SK-N-SH (cell line): ENCODE measurements at regions not wholly inside any gene's neighbourhood (a gene's known extent, or its start where the extent isn't known, plus 50 kb on each side); places are given as distances from the start of the nearest gene placed in this dataset.
"Not testable (repeated sequence)": the region's sequence is repeated elsewhere in the genome, so short reads cannot be mapped to it uniquely, and the experiment has no call there.

Source experiments
- CTCF ChIP-seq: fragments of 200-600 bp; sonication (generic); IDR thresholded peaks from 2 replicates; pipeline ENCODE4 v1.6.1; 2017; ENCODE audit warnings: antibody characterized with exemption, mild to moderate bottlenecking, moderate library complexity
- MAX ChIP-seq: IDR thresholded peaks from 2 replicates; pipeline ENCODE4 v1.4.0; 2012; ENCODE audit warnings: low read depth
- RFX5 ChIP-seq: IDR thresholded peaks from 2 replicates; pipeline ENCODE4 v1.6.1; 2012; ENCODE audit warnings: mild to moderate bottlenecking, improper control_type of control experiment, low read length
- TCF12 ChIP-seq: IDR thresholded peaks from 2 replicates; pipeline ENCODE4 v1.4.0; 2012

DNA sequence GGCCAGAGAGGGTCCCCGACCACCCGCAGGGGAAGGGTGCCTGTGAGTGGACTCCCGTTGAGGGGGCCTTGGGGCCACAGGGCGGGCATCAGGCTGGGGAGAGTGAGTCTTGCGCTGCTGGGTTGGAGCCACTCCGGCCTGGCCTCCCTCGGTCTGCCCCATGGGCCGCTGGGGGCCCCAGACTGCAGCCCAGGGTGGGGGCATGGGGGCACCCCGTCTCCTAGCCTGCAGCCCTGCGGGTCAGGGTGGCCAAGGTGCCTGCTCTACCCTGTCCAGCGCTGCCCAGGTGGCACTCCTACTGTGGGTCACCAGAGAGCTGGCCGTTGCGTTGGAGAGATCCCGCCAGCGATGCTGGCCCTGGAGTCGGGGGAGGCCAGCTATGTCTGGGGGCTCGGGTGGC lies 186.8 kb downstream of the TMEM121 start:
- not testable (repeated sequence) for TF ChIP-seq CTCF, RFX5, TCF12, MAX
